K562 (cell line): ENCODE measurements at regions not wholly inside any gene's neighbourhood (a gene's known extent, or its start where the extent isn't known, plus 50 kb on each side); places are given as distances from the start of the nearest gene placed in this dataset.

Source experiments
- ATAC-seq: fragments of 200-7000 bp; cut with Tn5 transposase; 3 replicates; pipeline ENCODE4 v1.9.1; 2020; ENCODE audit warnings: moderate library complexity
- BruUV-seq: library from RNA; stranded (reverse); fragments of 400-500 nt; replicated peaks from 2 replicates; lab custom pipeline; 2021; lab: Mats Ljungman, UMichigan
- CTCF ChIA-PET: fragments of 300-600 bp; formaldehyde crosslinking; extraction: SDS; loops from one replicate; lab custom pipeline; 2021; ENCODE audit warnings: low intra/inter-chr PET ratio; lab: Yijun Ruan, JAX
- POLR2A ChIA-PET: fragments of 300-600, 350-650 bp; sonication (Branson Sonifier 250); formaldehyde crosslinking; extraction: SDS; loops from one replicate; lab custom pipeline; 2021; ENCODE audit warnings: antibody characterized with exemption, inconsistent platforms; lab: Yijun Ruan, JAX
- DNase-seq, 4 experiments: peaks; one replicate each; pipeline versions ENCODE4 v3.0.0 to v3.0.0-alpha.2; 2011 to 2018; ENCODE audit warnings: low spot score in 3 of 4, mixed read lengths in 3 of 4; ENCODE audit errors: extremely low read depth in 1 of 4
- FAIRE-seq: peaks from 2 replicates; lab custom pipeline; 2011; peaks lifted over from hg19 to GRCh38; lab: Jason Lieb, UNC
- H2AFZ ChIP-seq: 2 replicates; pipeline ENCODE4 v1.6.0; 2011; ENCODE audit warnings: low read depth, low read length, control low read depth, inconsistent platforms
- H3K27ac ChIP-seq: fragments of 200-600 bp; 3 replicates; pipeline ENCODE4 v1.8.0; 2011; ENCODE audit warnings: low read depth, mild to moderate bottlenecking, control low read depth, inconsistent platforms, low read length, moderate library complexity, mixed read lengths; ENCODE audit errors: extremely low read depth
- H3K27me3 ChIP-seq, 2 experiments: fragments of 300-600 bp in 1 of 2; 2 replicates in 1 of 2; 3 replicates in 1 of 2; pipeline versions ENCODE4 v1.6.0 to v1.8.0; 2011; ENCODE audit warnings: inconsistent platforms in 2 of 2, low read length in 2 of 2, mild to moderate bottlenecking in 1 of 2, mixed read lengths in 1 of 2, moderate library complexity in 1 of 2; ENCODE audit not compliant: control insufficient read depth in 2 of 2, insufficient read depth in 2 of 2
- H3K36me3 ChIP-seq: fragments of 300-600 bp; 3 replicates; pipeline ENCODE4 v1.8.0; 2011; ENCODE audit warnings: mild to moderate bottlenecking, low read length, inconsistent platforms; ENCODE audit not compliant: control insufficient read depth, insufficient read depth
- H3K4me1 ChIP-seq, 2 experiments: fragments of 200-600 bp in 1 of 2; replicated peaks in 1 of 2; 2 replicates in 1 of 2; 3 replicates in 1 of 2; pipeline versions ENCODE4 v1.5.1 to v1.8.0; 2011; ENCODE audit warnings: inconsistent platforms in 2 of 2, low read length in 2 of 2, mild to moderate bottlenecking in 1 of 2, mixed read lengths in 1 of 2, moderate library complexity in 1 of 2; ENCODE audit not compliant: control insufficient read depth in 2 of 2, insufficient read depth in 2 of 2
- H3K4me2 ChIP-seq: 2 replicates; pipeline ENCODE4 v1.6.1; 2011; ENCODE audit warnings: low read length, control low read depth, inconsistent platforms, mixed read lengths; ENCODE audit not compliant: insufficient read depth
- H3K4me3 ChIP-seq: fragments of 200-600 bp; sonication (generic), shearing (Covaris generic); 2 replicates; pipeline ENCODE4 v1.5.1; 2016; ENCODE audit warnings: control low read depth, inconsistent platforms
- H3K79me2 ChIP-seq: fragments of 200-600 bp; 3 replicates; pipeline ENCODE4 v1.8.0; 2011; ENCODE audit warnings: low read length, inconsistent platforms; ENCODE audit not compliant: control insufficient read depth, insufficient read depth
- H3K9ac ChIP-seq, 2 experiments: 2 replicates each; pipeline versions ENCODE4 v1.6.0 to v1.6.1; 2011; ENCODE audit warnings: low read depth in 2 of 2, low read length in 2 of 2, control low read depth in 1 of 2, inconsistent platforms in 1 of 2, mild to moderate bottlenecking in 1 of 2, mixed read lengths in 1 of 2; ENCODE audit not compliant: insufficient read depth in 1 of 2
- H3K9me1 ChIP-seq: one replicate; pipeline ENCODE4 v1.6.0; 2011; ENCODE audit warnings: inconsistent platforms, mild to moderate bottlenecking, low read length, moderate library complexity; ENCODE audit not compliant: control insufficient read depth, insufficient read depth
- H3K9me3 ChIP-seq: replicated peaks from 2 replicates; pipeline ENCODE4 v1.5.1; 2011; ENCODE audit warnings: low read depth, low read length, inconsistent platforms; ENCODE audit not compliant: control insufficient read depth, insufficient read depth
- H4K20me1 ChIP-seq: replicated peaks from 2 replicates; pipeline ENCODE4 v1.6.1; 2011; ENCODE audit warnings: low read length, inconsistent platforms, mixed read lengths; ENCODE audit not compliant: control insufficient read depth, insufficient read depth
- BRCA1 ChIP-seq, 2 experiments: fragments of 450-650 bp in 1 of 2; sonication (generic) in 1 of 2; formaldehyde crosslinking in 1 of 2; IDR thresholded peaks; 2 replicates each; pipeline versions ENCODE4 v1.5.0 to v1.6.1; 2017 to 2020; ENCODE audit warnings: mild to moderate bottlenecking in 1 of 2, missing genetic modification reagents in 1 of 2
- CEBPG ChIP-seq, 3 experiments: fragments of 200-800 bp in 1 of 3; sonication (Bioruptor generic) in 1 of 3; sonication (generic) in 1 of 3; formaldehyde crosslinking in 1 of 3; IDR thresholded peaks in 2 of 3; conservative IDR thresholded peaks in 1 of 3; 2 replicates each; pipeline versions ENCODE4 v1.6.1 to v1.8.0; 2016 to 2022; ENCODE audit warnings: missing compliant biosample characterization in 2 of 3, missing genetic modification characterization in 2 of 3, mild to moderate bottlenecking in 1 of 3, missing genetic modification reagents in 1 of 3
- KAT8 ChIP-seq: fragments of 450-650 bp; IDR thresholded peaks from 2 replicates; pipeline ENCODE4 v1.6.1; 2016; ENCODE audit warnings: low read depth, mild to moderate bottlenecking
- KDM1A ChIP-seq, 2 experiments: fragments of 450-650 bp; IDR thresholded peaks; 2 replicates each; pipeline ENCODE4 v1.6.1; 2016; ENCODE audit warnings: mild to moderate bottlenecking in 2 of 2
- LARP7 ChIP-seq: fragments of 450-650 bp; IDR thresholded peaks from 2 replicates; pipeline ENCODE4 v1.6.1; 2016
- RHOXF2B ChIP-seq: fragments of 250-450 bp; sonication (Bioruptor Pico); conservative IDR thresholded peaks from 2 replicates; pipeline ENCODE4 v1.5.1; 2021
- SOX6 ChIP-seq: fragments of 450-650 bp; IDR thresholded peaks from 2 replicates; pipeline ENCODE4 v1.6.1; 2014; ENCODE audit warnings: mild to moderate bottlenecking
- STAT5A ChIP-seq: IDR thresholded peaks from 2 replicates; pipeline ENCODE4 v1.6.1; 2012; ENCODE audit warnings: low read length, inconsistent platforms, borderline replicate concordance
- ZNF174 ChIP-seq: fragments of 250-450 bp; sonication (Bioruptor Pico); IDR thresholded peaks from 2 replicates; pipeline ENCODE4 v1.4.0; 2020; ENCODE audit warnings: mild to moderate bottlenecking
- WGBS: fragments of 100-300 bp; shearing (Covaris generic); methylation state at CpG from one replicate; pipeline ENCODE4 v1.1.6; 2016; ENCODE audit warnings: low coverage, mixed read lengths; ENCODE audit not compliant: insufficient coverage; ENCODE audit errors: missing lambda C conversion rate; 5-methylcytosine and 5-hydroxymethylcytosine counted together
- in situ Hi-C: fragments of 300-500 bp; cut with MboI; formaldehyde crosslinking; loops from 4 replicates; pipeline ENCODE4 v1.15.0; 2018; ENCODE audit warnings: inconsistent platforms, mixed read lengths
- intact Hi-C: fragments of 100-400 bp; cut with micrococcal nuclease; formaldehyde crosslinking; loops from 2 replicates; pipeline ENCODE4 v1.14.2; 2022
- TF ChIP-seq, protein P1 (sequence below): conservative IDR thresholded peaks from 2 replicates; pipeline ENCODE4 v1.6.1; 2011; ENCODE audit warnings: low read depth, mild to moderate bottlenecking, low read length; ENCODE audit not compliant: control insufficient read depth
- TF ChIP-seq, protein P2 (sequence below): fragments of 250-450 bp; sonication (Bioruptor Pico); IDR thresholded peaks from 2 replicates; pipeline ENCODE4 v1.4.0; 2020; ENCODE audit warnings: borderline replicate concordance
- TF ChIP-seq, protein P3 (sequence below): IDR thresholded peaks from 2 replicates; pipeline ENCODE4 v1.6.1; 2011; ENCODE audit not compliant: insufficient read length; ENCODE audit errors: extremely low read depth
- TF ChIP-seq, protein P4 (sequence below): sonication (generic); formaldehyde crosslinking; IDR thresholded peaks from 2 replicates; pipeline ENCODE4 v1.8.1; 2022; ENCODE audit warnings: missing genetic modification reagents

DNA sequence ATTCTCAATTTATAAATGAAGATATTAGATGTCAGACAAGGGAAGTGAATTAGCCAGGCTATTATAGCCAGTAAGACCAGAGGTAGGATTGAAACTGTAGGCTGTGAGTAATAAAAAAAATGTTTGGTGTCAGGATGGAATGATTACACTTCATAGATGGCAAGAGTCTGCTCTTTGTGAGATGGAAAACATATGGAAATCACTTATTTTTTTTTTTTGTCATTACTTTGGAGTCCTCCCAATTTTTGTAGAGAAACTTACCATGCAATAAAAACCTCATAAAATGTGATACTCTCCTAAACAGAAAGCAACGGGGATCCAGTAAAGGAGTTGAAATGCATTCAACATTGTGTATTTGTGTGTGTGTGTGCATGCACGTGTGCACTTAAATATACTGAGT, 532.7 kb upstream of the CDH8 start:
- no peak overlapping the region for H2AFZ ChIP-seq
- no peaks in the 10 kb centered on the region for H3K9me3 ChIP-seq
- no peaks in the 10 kb centered on the region for H3K27me3 ChIP-seq
- H3K4me1 ChIP-seq: no peaks in the 10 kb centered on the region
- H3K79me2 ChIP-seq: no peaks in the 10 kb centered on the region
- H3K9ac ChIP-seq: no peak overlapping the region
- no peak overlapping the region for H3K27ac ChIP-seq
- DNase-seq (no peak), FAIRE-seq (no peak)
- no peak overlapping the region for H3K4me2 ChIP-seq
- no peak overlapping the region for H3K4me3 ChIP-seq
- H4K20me1 ChIP-seq: no peaks in the 10 kb centered on the region
- intact Hi-C loops (no loop called here), in situ Hi-C loops (no loop called here)
- ChIA-PET CTCF (no interaction called here), POLR2A (no interaction called here)
- H3K36me3 ChIP-seq: no peaks in the 10 kb centered on the region
- 4% methylated on average over 2 of the region's 2 CpGs for WGBS
- H3K9me1 ChIP-seq: no peaks in the 10 kb centered on the region
- no TSS peak for BruUV-seq
- TF ChIP-seq CEBPG (CRISPR knock-in tag; IDR thresholded peaks at IDR 0.05) (no peak), CEBPG (tag; conservative IDR thresholded peaks at IDR 0.05 in 1 of 2, IDR thresholded peaks at IDR 0.05 in 1 of 2) (no peak), BRCA1 (IDR thresholded peaks at IDR 0.05) (no peak), BRCA1 (CRISPR knock-in tag; IDR thresholded peaks at IDR 0.05) (no peak), KAT8 (no peak), LARP7 (no peak), RHOXF2B (CRISPR knock-in tag) (no peak), STAT5A (no peak), KDM1A (IDR thresholded peaks at IDR 0.05) (no peak), ZNF174 (CRISPR knock-in tag) (no peak), SOX6 (no peak)
- TF ChIP-seq, protein P1, sequence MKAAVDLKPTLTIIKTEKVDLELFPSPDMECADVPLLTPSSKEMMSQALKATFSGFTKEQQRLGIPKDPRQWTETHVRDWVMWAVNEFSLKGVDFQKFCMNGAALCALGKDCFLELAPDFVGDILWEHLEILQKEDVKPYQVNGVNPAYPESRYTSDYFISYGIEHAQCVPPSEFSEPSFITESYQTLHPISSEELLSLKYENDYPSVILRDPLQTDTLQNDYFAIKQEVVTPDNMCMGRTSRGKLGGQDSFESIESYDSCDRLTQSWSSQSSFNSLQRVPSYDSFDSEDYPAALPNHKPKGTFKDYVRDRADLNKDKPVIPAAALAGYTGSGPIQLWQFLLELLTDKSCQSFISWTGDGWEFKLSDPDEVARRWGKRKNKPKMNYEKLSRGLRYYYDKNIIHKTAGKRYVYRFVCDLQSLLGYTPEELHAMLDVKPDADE: no peak
- TF ChIP-seq, protein P2, sequence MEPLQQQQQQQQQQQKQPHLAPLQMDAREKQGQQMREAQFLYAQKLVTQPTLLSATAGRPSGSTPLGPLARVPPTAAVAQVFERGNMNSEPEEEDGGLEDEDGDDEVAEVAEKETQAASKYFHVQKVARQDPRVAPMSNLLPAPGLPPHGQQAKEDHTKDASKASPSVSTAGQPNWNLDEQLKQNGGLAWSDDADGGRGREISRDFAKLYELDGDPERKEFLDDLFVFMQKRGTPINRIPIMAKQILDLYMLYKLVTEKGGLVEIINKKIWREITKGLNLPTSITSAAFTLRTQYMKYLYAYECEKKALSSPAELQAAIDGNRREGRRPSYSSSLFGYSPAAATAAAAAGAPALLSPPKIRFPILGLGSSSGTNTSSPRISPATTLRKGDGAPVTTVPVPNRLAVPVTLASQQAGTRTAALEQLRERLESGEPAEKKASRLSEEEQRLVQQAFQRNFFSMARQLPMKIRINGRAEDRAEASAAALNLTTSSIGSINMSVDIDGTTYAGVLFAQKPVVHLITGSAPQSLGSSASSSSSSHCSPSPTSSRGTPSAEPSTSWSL (CRISPR knock-in tag): no peak
- TF ChIP-seq, protein P3, sequence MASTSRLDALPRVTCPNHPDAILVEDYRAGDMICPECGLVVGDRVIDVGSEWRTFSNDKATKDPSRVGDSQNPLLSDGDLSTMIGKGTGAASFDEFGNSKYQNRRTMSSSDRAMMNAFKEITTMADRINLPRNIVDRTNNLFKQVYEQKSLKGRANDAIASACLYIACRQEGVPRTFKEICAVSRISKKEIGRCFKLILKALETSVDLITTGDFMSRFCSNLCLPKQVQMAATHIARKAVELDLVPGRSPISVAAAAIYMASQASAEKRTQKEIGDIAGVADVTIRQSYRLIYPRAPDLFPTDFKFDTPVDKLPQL: no peak
- TF ChIP-seq, protein P4, sequence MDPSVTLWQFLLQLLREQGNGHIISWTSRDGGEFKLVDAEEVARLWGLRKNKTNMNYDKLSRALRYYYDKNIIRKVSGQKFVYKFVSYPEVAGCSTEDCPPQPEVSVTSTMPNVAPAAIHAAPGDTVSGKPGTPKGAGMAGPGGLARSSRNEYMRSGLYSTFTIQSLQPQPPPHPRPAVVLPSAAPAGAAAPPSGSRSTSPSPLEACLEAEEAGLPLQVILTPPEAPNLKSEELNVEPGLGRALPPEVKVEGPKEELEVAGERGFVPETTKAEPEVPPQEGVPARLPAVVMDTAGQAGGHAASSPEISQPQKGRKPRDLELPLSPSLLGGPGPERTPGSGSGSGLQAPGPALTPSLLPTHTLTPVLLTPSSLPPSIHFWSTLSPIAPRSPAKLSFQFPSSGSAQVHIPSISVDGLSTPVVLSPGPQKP (CRISPR knock-in tag): no peak
- TF ChIP-seq, all 486 proteins: peak for 0
- no peak for ATAC-seq
